ENCODE measurements at regions not wholly inside any gene's neighbourhood (a gene's known extent, or its start where the extent isn't known, plus 50 kb on each side); places are given as distances from the start of the nearest gene placed in this dataset.

- ATAC-seq (no peak), FAIRE-seq (no peak), DNase-seq (ENCODE audit: low read depth in 1 of 2, low spot score in 1 of 2) (no peak)
- no peak overlapping the region for H3K27ac ChIP-seq
- TF ChIP-seq SREBF2 (IDR thresholded peaks at IDR 0.05) (no peak), FOSL2 (IDR thresholded peaks at IDR 0.05) (no peak), FOSL2 (CRISPR knock-in tag; IDR thresholded peaks at IDR 0.05) (no peak), ZSCAN20 (CRISPR knock-in tag; IDR thresholded peaks at IDR 0.05) (no peak), EP300 (IDR thresholded peaks at IDR 0.05) (no peak), HOXB5 (CRISPR knock-in tag; IDR thresholded peaks at IDR 0.05) (no peak), BHLHE40 (IDR thresholded peaks at IDR 0.05; ENCODE audit: low read depth, low read length) (no peak), FOSB (CRISPR knock-in tag; IDR thresholded peaks at IDR 0.05) (no peak), TFCP2L1 (CRISPR knock-in tag; IDR thresholded peaks at IDR 0.05) (no peak), CHD4 (IDR thresholded peaks at IDR 0.05; ENCODE audit: borderline replicate concordance) (no peak), ZNF302 (CRISPR knock-in tag; IDR thresholded peaks at IDR 0.05) (no peak), EHMT2 (IDR thresholded peaks at IDR 0.05; ENCODE audit: low read depth) (no peak)
- CTCF ChIA-PET: no interaction called here
- no peaks in the 10 kb centered on the region for H3K4me1 ChIP-seq
- no peak overlapping the region for H3K4me3 ChIP-seq
- H3K4me2 ChIP-seq: no peak overlapping the region
- 67% methylated on average over 3 of the region's 3 CpGs for WGBS (ENCODE audit: missing lambda C conversion rate)
- POLR2A ChIA-PET: no interaction called here
- no peaks in the 10 kb centered on the region for H3K9me3 ChIP-seq
These were observed 255.2 kb downstream of the TMEM167A start for GRCh38 chr5:82821846-82822633.

GRCh38 chr5:82820961-82821845 lies 256.0 kb downstream of the TMEM167A start:
- no peaks in the 10 kb centered on the region for H3K9me3 ChIP-seq
- POLR2A ChIA-PET: no interaction called here
- CTCF ChIA-PET: interaction anchor here (0.9 kb wide), 1 partner anchor 27 kb away, joined by 3 read pairs; no protein-coding TSS in a partner anchor
- no peak for DNase-seq (ENCODE audit: low read depth in 1 of 2, low spot score in 1 of 2)
- TF ChIP-seq JUN (IDR thresholded peaks at IDR 0.05) (no peak), SREBF2 (IDR thresholded peaks at IDR 0.05) (no peak)
- ATAC-seq: no peak
- H3K27ac ChIP-seq: no peak overlapping the region
- no peak for FAIRE-seq
- H3K4me3 ChIP-seq: no peak overlapping the region
- 47% methylated on average over 10 of the region's 10 CpGs for WGBS (ENCODE audit: missing lambda C conversion rate)
- no peak overlapping the region for H3K4me2 ChIP-seq
- H3K4me1 ChIP-seq: no peaks in the 10 kb centered on the region

- ATAC-seq: no peak
- Histone ChIP-seq H3K4me2 (no peak overlapping the region), H3K4me3 (no peak overlapping the region), H3K4me1 (no peaks in the 10 kb centered on the region), H3K27ac (no peak overlapping the region), H3K9me3 (no peaks in the 10 kb centered on the region)
- ChIA-PET CTCF (no interaction called here), POLR2A (no interaction called here)
- 6% methylated on average over 1 of the region's 1 CpG for WGBS (ENCODE audit: missing lambda C conversion rate)
- no peak for DNase-seq (ENCODE audit: low read depth in 1 of 2, low spot score in 1 of 2)
- no peak for TF ChIP-seq SMC3 (IDR thresholded peaks at IDR 0.05)
- no peak for TF ChIP-seq MYC (IDR thresholded peaks at IDR 0.05; ENCODE audit: borderline replicate concordance, low read length)
- no peak for TF ChIP-seq TFCP2L1 (CRISPR knock-in tag; IDR thresholded peaks at IDR 0.05)
- no peak for TF ChIP-seq TP53 (CRISPR knock-in tag; IDR thresholded peaks at IDR 0.05)
- TF ChIP-seq CHD4 (IDR thresholded peaks at IDR 0.05; ENCODE audit: borderline replicate concordance): no peak
- no peak for TF ChIP-seq USF2 (IDR thresholded peaks at IDR 0.05)
- no peak for TF ChIP-seq RNF2 (IDR thresholded peaks at IDR 0.05; ENCODE audit: borderline replicate concordance, low read depth)
- no peak for TF ChIP-seq ESRRA (IDR thresholded peaks at IDR 0.05; ENCODE audit: borderline replicate concordance, low read length)
- TF ChIP-seq EHMT2 (IDR thresholded peaks at IDR 0.05; ENCODE audit: low read depth): no peak
- no peak for TF ChIP-seq ZC3H11A (IDR thresholded peaks at IDR 0.05)
- TF ChIP-seq RAD21 (conservative IDR thresholded peaks at IDR 0.05 in 1 of 2, IDR thresholded peaks at IDR 0.05 in 1 of 2): no peak
- no peak for TF ChIP-seq GATA3 (IDR thresholded peaks at IDR 0.05; ENCODE audit: borderline replicate concordance)
- TF ChIP-seq BHLHE40 (IDR thresholded peaks at IDR 0.05; ENCODE audit: low read depth, low read length): no peak
- no peak for TF ChIP-seq CBX2 (IDR thresholded peaks at IDR 0.05; ENCODE audit: borderline replicate concordance, low read depth)
- FAIRE-seq: no peak
These were observed 257.0 kb downstream of the TMEM167A start for GRCh38 chr5:82820188-82820587.
